ENCODE measurements at regions not wholly inside any gene's neighbourhood (a gene's known extent, or its start where the extent isn't known, plus 50 kb on each side); places are given as distances from the start of the nearest gene placed in this dataset.

GRCh38 chr9:91113016-91113415, 248.7 kb downstream of the AUH start:
- peaks cover 47% of the 10 kb centered on the region for H3K36me3 Mint-ChIP-seq (ENCODE audit: low read depth)
- peak overlapping the region; percentile 11 for H3K27ac Mint-ChIP-seq

GRCh38 chr9:91114450-91114849, 247.3 kb downstream of the AUH start:
- H3K27ac Mint-ChIP-seq: no peak overlapping the region
- H3K36me3 Mint-ChIP-seq (ENCODE audit: low read depth): peaks cover 44% of the 10 kb centered on the region
- peaks cover 27% of the 10 kb centered on the region for H3K9me3 Mint-ChIP-seq
- H3K4me3 Mint-ChIP-seq: no peak overlapping the region
- intact Hi-C loops (cut with micrococcal nuclease): no loop called here
- DNase-seq (ENCODE audit: low spot score): no peak
- H3K27me3 Mint-ChIP-seq (ENCODE audit: insufficient read depth): peaks cover 9% of the 10 kb centered on the region
- peaks cover 47% of the 10 kb centered on the region for H3K4me1 Mint-ChIP-seq (ENCODE audit: low read depth)

More at GRCh38 chr9:91113016-91113415, 248.7 kb downstream of the AUH start:
- no peak for DNase-seq (ENCODE audit: low spot score)
- Mint-ChIP-seq H3K9me3 (peaks cover 33% of the 10 kb centered on the region), H3K27me3 (ENCODE audit: insufficient read depth) (peaks cover 11% of the 10 kb centered on the region), H3K4me1 (ENCODE audit: low read depth) (peaks cover 43% of the 10 kb centered on the region), H3K4me3 (no peak overlapping the region)
- intact Hi-C loops (cut with micrococcal nuclease): no loop called here

GRCh38 chr9:91116211-91116610, 245.5 kb downstream of the AUH start:
- Mint-ChIP-seq H3K27me3 (ENCODE audit: insufficient read depth) (peaks cover 11% of the 10 kb centered on the region), H3K9me3 (peaks cover 13% of the 10 kb centered on the region), H3K4me1 (ENCODE audit: low read depth) (peaks cover 47% of the 10 kb centered on the region), H3K36me3 (ENCODE audit: low read depth) (peaks cover 31% of the 10 kb centered on the region), H3K4me3 (no peak overlapping the region), H3K27ac (no peak overlapping the region)
- intact Hi-C loops (cut with micrococcal nuclease): no loop called here
- no peak for DNase-seq (ENCODE audit: low spot score)

GRCh38 chr9:91116711-91117110, 245.0 kb downstream of the AUH start:
- Mint-ChIP-seq H3K4me3 (no peak overlapping the region), H3K4me1 (ENCODE audit: low read depth) (peaks cover 43% of the 10 kb centered on the region), H3K27me3 (ENCODE audit: insufficient read depth) (peaks cover 11% of the 10 kb centered on the region), H3K9me3 (peaks cover 11% of the 10 kb centered on the region), H3K36me3 (ENCODE audit: low read depth) (peaks cover 28% of the 10 kb centered on the region), H3K27ac (no peak overlapping the region)
- no peak for DNase-seq (ENCODE audit: low spot score)
- intact Hi-C loops (cut with micrococcal nuclease): no loop called here

- H3K4me1 Mint-ChIP-seq (ENCODE audit: low read depth): peaks cover 36% of the 10 kb centered on the region
- no peak overlapping the region for H3K4me3 Mint-ChIP-seq
Observed at GRCh38 chr9:91117474-91117891, 244.2 kb downstream of the AUH start.

GRCh38 chr9:91117959-91118703, 243.6 kb downstream of the AUH start:
- intact Hi-C loops (cut with micrococcal nuclease): no loop called here
- Mint-ChIP-seq H3K27me3 (ENCODE audit: insufficient read depth) (peaks cover 11% of the 10 kb centered on the region), H3K36me3 (ENCODE audit: low read depth) (peaks cover 23% of the 10 kb centered on the region), H3K9me3 (peaks cover 13% of the 10 kb centered on the region), H3K4me1 (ENCODE audit: low read depth) (peaks cover 36% of the 10 kb centered on the region), H3K4me3 (no peak overlapping the region), H3K27ac (no peak overlapping the region)
- DNase-seq (ENCODE audit: low spot score): no peak

More at GRCh38 chr9:91117474-91117891, 244.2 kb downstream of the AUH start:
- Mint-ChIP-seq H3K36me3 (ENCODE audit: low read depth) (peaks cover 24% of the 10 kb centered on the region), H3K9me3 (peaks cover 9% of the 10 kb centered on the region), H3K27ac (no peak overlapping the region), H3K27me3 (ENCODE audit: insufficient read depth) (peaks cover 11% of the 10 kb centered on the region)
- DNase-seq (ENCODE audit: low spot score): no peak
- intact Hi-C loops (cut with micrococcal nuclease): no loop called here

GRCh38 chr9:91118704-91119025, 243.1 kb downstream of the AUH start:
- H3K9me3 Mint-ChIP-seq: peaks cover 14% of the 10 kb centered on the region
- H3K27me3 Mint-ChIP-seq (ENCODE audit: insufficient read depth): peaks cover 8% of the 10 kb centered on the region
- peaks cover 34% of the 10 kb centered on the region for H3K4me1 Mint-ChIP-seq (ENCODE audit: low read depth)
- peaks cover 23% of the 10 kb centered on the region for H3K36me3 Mint-ChIP-seq (ENCODE audit: low read depth)
- no peak overlapping the region for H3K27ac Mint-ChIP-seq
- intact Hi-C loops (cut with micrococcal nuclease): no loop called here
- no peak overlapping the region for H3K4me3 Mint-ChIP-seq
- no peak for DNase-seq (ENCODE audit: low spot score)

GRCh38 chr9:91119142-91119541, 242.6 kb downstream of the AUH start:
- peaks cover 33% of the 10 kb centered on the region for H3K4me1 Mint-ChIP-seq (ENCODE audit: low read depth)
- H3K27me3 Mint-ChIP-seq (ENCODE audit: insufficient read depth): peaks cover 8% of the 10 kb centered on the region
- intact Hi-C loops (cut with micrococcal nuclease): no loop called here
- no peak overlapping the region for H3K4me3 Mint-ChIP-seq
- H3K36me3 Mint-ChIP-seq (ENCODE audit: low read depth): peaks cover 25% of the 10 kb centered on the region
- no peak for DNase-seq (ENCODE audit: low spot score)
- peaks cover 18% of the 10 kb centered on the region for H3K9me3 Mint-ChIP-seq
- no peak overlapping the region for H3K27ac Mint-ChIP-seq

GRCh38 chr9:91119679-91120078, 242.0 kb downstream of the AUH start:
- Mint-ChIP-seq H3K4me1 (ENCODE audit: low read depth) (peaks cover 33% of the 10 kb centered on the region), H3K36me3 (ENCODE audit: low read depth) (peaks cover 30% of the 10 kb centered on the region), H3K27me3 (ENCODE audit: insufficient read depth) (peaks cover 8% of the 10 kb centered on the region), H3K4me3 (no peak overlapping the region), H3K27ac (no peak overlapping the region), H3K9me3 (peaks cover 23% of the 10 kb centered on the region)
- intact Hi-C loops (cut with micrococcal nuclease): no loop called here
- no peak for DNase-seq (ENCODE audit: low spot score)

- DNase-seq (ENCODE audit: low spot score): no peak
- H3K27me3 Mint-ChIP-seq (ENCODE audit: insufficient read depth): peaks cover 8% of the 10 kb centered on the region
- intact Hi-C loops (cut with micrococcal nuclease): no loop called here
- H3K36me3 Mint-ChIP-seq (ENCODE audit: low read depth): peaks cover 34% of the 10 kb centered on the region
- H3K4me1 Mint-ChIP-seq (ENCODE audit: low read depth): peaks cover 33% of the 10 kb centered on the region
- H3K9me3 Mint-ChIP-seq: peaks cover 28% of the 10 kb centered on the region
- no peak overlapping the region for H3K27ac Mint-ChIP-seq
- H3K4me3 Mint-ChIP-seq: no peak overlapping the region
Observed at GRCh38 chr9:91120200-91120599, 241.5 kb downstream of the AUH start.

GRCh38 chr9:91122755-91123154, 239.0 kb downstream of the AUH start:
- intact Hi-C loops (cut with micrococcal nuclease): no loop called here
- H3K4me1 Mint-ChIP-seq (ENCODE audit: low read depth): peaks cover 17% of the 10 kb centered on the region
- H3K27me3 Mint-ChIP-seq (ENCODE audit: insufficient read depth): peaks cover 4% of the 10 kb centered on the region
- no peak overlapping the region for H3K4me3 Mint-ChIP-seq
- H3K27ac Mint-ChIP-seq: no peak overlapping the region
- peaks cover 37% of the 10 kb centered on the region for H3K9me3 Mint-ChIP-seq
- no peak for DNase-seq (ENCODE audit: low spot score)
- H3K36me3 Mint-ChIP-seq (ENCODE audit: low read depth): peaks cover 36% of the 10 kb centered on the region

- peaks cover 34% of the 10 kb centered on the region for H3K9me3 Mint-ChIP-seq
- no peak overlapping the region for H3K27ac Mint-ChIP-seq
Observed at GRCh38 chr9:91126761-91127445, 234.8 kb downstream of the AUH start.

GRCh38 chr9:91127653-91128052, 234.1 kb downstream of the AUH start:
- intact Hi-C loops (cut with micrococcal nuclease): loop anchor here (5.0 kb wide), 1 partner anchor 920 kb away; no protein-coding TSS in a partner anchor
- Mint-ChIP-seq H3K9me3 (peaks cover 33% of the 10 kb centered on the region), H3K4me3 (no peak overlapping the region), H3K27me3 (ENCODE audit: insufficient read depth) (no peaks in the 10 kb centered on the region), H3K36me3 (ENCODE audit: low read depth) (peaks cover 41% of the 10 kb centered on the region), H3K27ac (no peak overlapping the region), H3K4me1 (ENCODE audit: low read depth) (peaks cover 44% of the 10 kb centered on the region)
- DNase-seq (ENCODE audit: low spot score): no peak

More at GRCh38 chr9:91126761-91127445, 234.8 kb downstream of the AUH start:
- DNase-seq (ENCODE audit: low spot score): no peak
- intact Hi-C loops (cut with micrococcal nuclease): loop anchor here (5.0 kb wide), 1 partner anchor 920 kb away; no protein-coding TSS in a partner anchor
- Mint-ChIP-seq H3K4me3 (no peak overlapping the region), H3K4me1 (ENCODE audit: low read depth) (peaks cover 37% of the 10 kb centered on the region), H3K36me3 (ENCODE audit: low read depth) (peaks cover 41% of the 10 kb centered on the region), H3K27me3 (ENCODE audit: insufficient read depth) (no peaks in the 10 kb centered on the region)

Data from activated T-helper 1 cell treated with anti-CD3 and anti-CD28 coated beads, Interleukin-12 subunit alpha, Interleukin-12 subunit beta, Interleukin-2, Interleukin-4 antibody, amounts not matched to agents 30 ng/mL and 10 ng/mL and 1 ng/mL, durations not matched to agents 14 hours and 24 hours and 36 hours (primary cell).